SK-N-SH (cell line): ENCODE measurements at regions not wholly inside any gene's neighbourhood (a gene's known extent, or its start where the extent isn't known, plus 50 kb on each side); places are given as distances from the start of the nearest gene placed in this dataset.

ENCODE experiments used
- CTCF ChIA-PET: fragments of 300-600, 350-600 bp; formaldehyde crosslinking; extraction: SDS; loops from one replicate; lab custom pipeline; 2021; lab: Yijun Ruan, JAX
- POLR2A ChIA-PET: fragments of 350-600 bp; sonication (Branson Sonifier 250); formaldehyde crosslinking; extraction: SDS; loops from one replicate; lab custom pipeline; 2020; ENCODE audit warnings: antibody characterized with exemption, inconsistent platforms; lab: Yijun Ruan, JAX
- DNase-seq: peaks from one replicate; pipeline ENCODE4 v3.0.0; 2012
- H2AFZ ChIP-seq: fragments of 200-600 bp; sonication (generic); 2 replicates; pipeline ENCODE4 v1.8.1; 2016; ENCODE audit warnings: antibody characterized with exemption, mild to moderate bottlenecking, low read depth
- H3F3A ChIP-seq: fragments of 200-600 bp; sonication (generic); replicated peaks from 2 replicates; pipeline ENCODE3; 2016; ENCODE audit warnings: antibody characterized with exemption, mild to moderate bottlenecking; ENCODE audit not compliant: insufficient read depth
- H3K27ac ChIP-seq, 2 experiments: fragments of 200-500 bp in 1 of 2; fragments of 200-600 bp in 1 of 2; sonication (Bioruptor generic) in 1 of 2; sonication (generic), shearing (Covaris generic) in 1 of 2; 2 replicates each; pipeline versions ENCODE4 v1.5.1 to v1.6.1; 2014 to 2016; ENCODE audit warnings: low read depth in 2 of 2, inconsistent platforms in 1 of 2, low read length in 1 of 2, mild to moderate bottlenecking in 1 of 2, mixed read lengths in 1 of 2
- H3K27me3 ChIP-seq: fragments of 200-600 bp; sonication (generic), shearing (Covaris generic); 2 replicates; pipeline ENCODE4 v1.6.1; 2016; ENCODE audit warnings: mixed run types; ENCODE audit not compliant: insufficient read depth
- H3K36me3 ChIP-seq, 2 experiments: fragments of 200-500 bp in 1 of 2; fragments of 200-600 bp in 1 of 2; sonication (Bioruptor generic) in 1 of 2; sonication (generic) in 1 of 2; replicated peaks in 1 of 2; 2 replicates each; pipeline versions ENCODE3 to v1.5.1; 2014 to 2016; ENCODE audit warnings: low read length in 1 of 2, mild to moderate bottlenecking in 1 of 2; ENCODE audit not compliant: insufficient read depth in 2 of 2, control insufficient read depth in 1 of 2
- H3K4me1 ChIP-seq, 2 experiments: fragments of 200-500 bp in 1 of 2; fragments of 200-600 bp in 1 of 2; sonication (Bioruptor generic) in 1 of 2; sonication (generic), shearing (Covaris generic) in 1 of 2; 2 replicates each; pipeline versions ENCODE4 v1.5.1 to v1.6.1; 2014 to 2016; ENCODE audit warnings: low read depth in 1 of 2, low read length in 1 of 2, mixed run types in 1 of 2; ENCODE audit not compliant: insufficient read depth in 2 of 2, control insufficient read depth in 1 of 2
- H3K4me2 ChIP-seq: fragments of 200-600 bp; sonication (generic), shearing (Covaris generic); 2 replicates; pipeline ENCODE4 v1.6.1; 2017; ENCODE audit warnings: mixed run types
- H3K4me3 ChIP-seq, 2 experiments: fragments of 200-500 bp in 1 of 2; fragments of 200-600 bp in 1 of 2; sonication (Bioruptor generic) in 1 of 2; sonication (generic), shearing (Covaris generic) in 1 of 2; 2 replicates each; pipeline versions ENCODE4 v1.5.1 to v1.8.1; 2014 to 2016; ENCODE audit warnings: low read depth in 2 of 2, inconsistent platforms in 1 of 2, low read length in 1 of 2, mild to moderate bottlenecking in 1 of 2, mixed read lengths in 1 of 2, moderate library complexity in 1 of 2
- H3K79me2 ChIP-seq: fragments of 200-600 bp; sonication (generic); 2 replicates; pipeline ENCODE4 v1.8.1; 2017; ENCODE audit warnings: mild to moderate bottlenecking; ENCODE audit not compliant: insufficient read depth
- H3K9ac ChIP-seq: fragments of 200-600 bp; sonication (generic); 2 replicates; pipeline ENCODE4 v1.6.1; 2017; ENCODE audit warnings: mixed run types
- H3K9me2 ChIP-seq: fragments of 200-600 bp; sonication (generic); 2 replicates; pipeline ENCODE4 v1.6.1; 2017; ENCODE audit warnings: mixed run types
- H3K9me3 ChIP-seq: fragments of 200-600 bp; sonication (generic); 2 replicates; pipeline ENCODE4 v1.6.1; 2017; ENCODE audit warnings: mixed run types, mild to moderate bottlenecking, moderate library complexity
- H4K20me1 ChIP-seq: fragments of 200-600 bp; sonication (generic); 2 replicates; pipeline ENCODE4 v1.6.1; 2017; ENCODE audit warnings: mild to moderate bottlenecking, mixed run types; ENCODE audit not compliant: insufficient read depth
- ELF1 ChIP-seq: IDR thresholded peaks from 2 replicates; pipeline ENCODE4 v1.4.0; 2012
- EZH2phosphoT487 ChIP-seq: fragments of 200-600 bp; sonication (generic); IDR thresholded peaks from 2 replicates; pipeline ENCODE4 v1.6.1; 2017; ENCODE audit warnings: low read depth, mixed run types, mild to moderate bottlenecking, antibody characterized with exemption, moderate library complexity, borderline replicate concordance
- FOSL2 ChIP-seq: IDR thresholded peaks from 2 replicates; pipeline ENCODE4 v1.4.0; 2012; ENCODE audit warnings: low read depth, mild to moderate bottlenecking, moderate library complexity, borderline replicate concordance
- FOXJ3 ChIP-seq: sonication (generic); formaldehyde crosslinking; IDR thresholded peaks from 2 replicates; pipeline ENCODE4 v1.5.1; 2020; ENCODE audit warnings: mild to moderate bottlenecking, missing genetic modification reagents
- FOXM1 ChIP-seq: IDR thresholded peaks from 2 replicates; pipeline ENCODE4 v1.4.0; 2012; ENCODE audit warnings: low read depth, mild to moderate bottlenecking
- GABPA ChIP-seq: IDR thresholded peaks from 2 replicates; pipeline ENCODE4 v1.4.0; 2012; ENCODE audit warnings: low read depth, mild to moderate bottlenecking
- JUND ChIP-seq: IDR thresholded peaks from 2 replicates; pipeline ENCODE4 v1.4.0; 2012
- MEF2A ChIP-seq: IDR thresholded peaks from 2 replicates; pipeline ENCODE4 v1.4.0; 2012; ENCODE audit warnings: low read depth, borderline replicate concordance
- NRF1 ChIP-seq: IDR thresholded peaks from 2 replicates; pipeline ENCODE4 v1.6.1; 2012; ENCODE audit warnings: low read depth, mild to moderate bottlenecking, low read length
- PBX3 ChIP-seq: IDR thresholded peaks from 2 replicates; pipeline ENCODE4; 2012
- RXRA ChIP-seq: IDR thresholded peaks from 2 replicates; pipeline ENCODE4 v1.4.0; 2012; ENCODE audit warnings: low read depth, mild to moderate bottlenecking, borderline replicate concordance
- SIN3A ChIP-seq: IDR thresholded peaks from 2 replicates; pipeline ENCODE4 v1.6.1; 2012; ENCODE audit warnings: low read depth, mild to moderate bottlenecking, low read length, moderate library complexity, borderline replicate concordance
- SMC3 ChIP-seq: IDR thresholded peaks from 2 replicates; pipeline ENCODE4 v1.6.1; 2012; ENCODE audit warnings: low read depth, low read length, improper control_type of control experiment
- TEAD4 ChIP-seq: IDR thresholded peaks from 2 replicates; pipeline ENCODE4 v1.4.0; 2012; ENCODE audit warnings: mild to moderate bottlenecking, borderline replicate concordance; ENCODE audit not compliant: insufficient read depth
- USF2 ChIP-seq: fragments of 150-350 bp; IDR thresholded peaks from 2 replicates; pipeline ENCODE4 v1.6.1; 2017; ENCODE audit warnings: antibody characterized with exemption, low read length, low read depth, borderline replicate concordance
- YY1 ChIP-seq: IDR thresholded peaks from 2 replicates; pipeline ENCODE4 v1.4.0; 2012; ENCODE audit warnings: low read depth, mild to moderate bottlenecking
- WGBS: methylation state at CpG from one replicate; pipeline ENCODE4 v1.1.6; 2017; ENCODE audit warnings: low lambda C conversion rate; 5-methylcytosine and 5-hydroxymethylcytosine counted together
- TF ChIP-seq, protein P1 (sequence below): fragments of 200-600 bp; sonication (generic); IDR thresholded peaks from 2 replicates; pipeline ENCODE4 v1.6.1; 2017; ENCODE audit warnings: antibody characterized with exemption, mild to moderate bottlenecking, moderate library complexity
- TF ChIP-seq, protein P2 (sequence below): IDR thresholded peaks from 2 replicates; pipeline ENCODE4 v1.4.0; 2012; ENCODE audit warnings: low read depth, borderline replicate concordance

DNA sequence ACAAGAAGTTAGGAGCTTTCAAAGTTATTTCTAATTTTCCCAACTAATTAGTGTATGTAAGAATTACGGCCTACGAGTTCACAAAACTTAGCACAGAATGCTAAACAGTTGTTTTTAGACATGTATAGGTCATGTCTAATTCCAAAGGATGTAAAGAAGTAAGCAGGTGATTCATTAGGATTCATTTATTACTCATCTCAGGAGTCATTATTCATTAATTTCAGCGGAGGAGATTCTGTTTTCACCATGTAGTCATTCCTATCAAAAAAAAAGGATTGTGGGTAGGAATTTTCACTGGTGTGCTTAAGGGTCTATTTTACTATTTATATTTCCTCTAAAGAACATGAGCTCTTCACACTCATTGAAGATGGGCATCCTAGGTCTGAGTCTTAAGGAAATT lies 532.2 kb downstream of the ACTL7B start:
- no peaks in the 10 kb centered on the region for H4K20me1 ChIP-seq
- no peaks in the 10 kb centered on the region for H3F3A ChIP-seq
- no peaks in the 10 kb centered on the region for H3K27me3 ChIP-seq
- WGBS: 14% methylated on average over 3 of the region's 3 CpGs
- no peaks in the 10 kb centered on the region for H3K9me3 ChIP-seq
- ChIA-PET POLR2A (no interaction called here), CTCF (no interaction called here)
- no peaks in the 10 kb centered on the region for H3K36me3 ChIP-seq
- no peak overlapping the region for H3K4me3 ChIP-seq
- DNase-seq: no peak
- TF ChIP-seq FOSL2 (0 out of 2 replicates have a peak, but pooled peaks have one; percentile 14), FOXJ3 (no peak)
- no peak overlapping the region for H2AFZ ChIP-seq
- H3K4me1 ChIP-seq: no peaks in the 10 kb centered on the region
- no peak overlapping the region for H3K4me2 ChIP-seq
- no peak overlapping the region for H3K27ac ChIP-seq
- no peaks in the 10 kb centered on the region for H3K79me2 ChIP-seq
- H3K9me2 ChIP-seq: no peaks in the 10 kb centered on the region
- H3K9ac ChIP-seq: no peak overlapping the region

- no peak for TF ChIP-seq YY1
- TF ChIP-seq SIN3A: no peak
- TF ChIP-seq PBX3: no peak
- TF ChIP-seq, protein P1, sequence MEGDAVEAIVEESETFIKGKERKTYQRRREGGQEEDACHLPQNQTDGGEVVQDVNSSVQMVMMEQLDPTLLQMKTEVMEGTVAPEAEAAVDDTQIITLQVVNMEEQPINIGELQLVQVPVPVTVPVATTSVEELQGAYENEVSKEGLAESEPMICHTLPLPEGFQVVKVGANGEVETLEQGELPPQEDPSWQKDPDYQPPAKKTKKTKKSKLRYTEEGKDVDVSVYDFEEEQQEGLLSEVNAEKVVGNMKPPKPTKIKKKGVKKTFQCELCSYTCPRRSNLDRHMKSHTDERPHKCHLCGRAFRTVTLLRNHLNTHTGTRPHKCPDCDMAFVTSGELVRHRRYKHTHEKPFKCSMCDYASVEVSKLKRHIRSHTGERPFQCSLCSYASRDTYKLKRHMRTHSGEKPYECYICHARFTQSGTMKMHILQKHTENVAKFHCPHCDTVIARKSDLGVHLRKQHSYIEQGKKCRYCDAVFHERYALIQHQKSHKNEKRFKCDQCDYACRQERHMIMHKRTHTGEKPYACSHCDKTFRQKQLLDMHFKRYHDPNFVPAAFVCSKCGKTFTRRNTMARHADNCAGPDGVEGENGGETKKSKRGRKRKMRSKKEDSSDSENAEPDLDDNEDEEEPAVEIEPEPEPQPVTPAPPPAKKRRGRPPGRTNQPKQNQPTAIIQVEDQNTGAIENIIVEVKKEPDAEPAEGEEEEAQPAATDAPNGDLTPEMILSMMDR: no peak
- no peak for TF ChIP-seq MEF2A
- TF ChIP-seq ELF1: no peak
- no peak for TF ChIP-seq FOXJ3
- TF ChIP-seq GABPA: no peak
- TF ChIP-seq SMC3: no peak
- no peak for TF ChIP-seq USF2
- TF ChIP-seq FOXM1: no peak
- TF ChIP-seq JUND: no peak
- no peak for TF ChIP-seq TEAD4
- TF ChIP-seq RXRA: no peak
- TF ChIP-seq, protein P2, sequence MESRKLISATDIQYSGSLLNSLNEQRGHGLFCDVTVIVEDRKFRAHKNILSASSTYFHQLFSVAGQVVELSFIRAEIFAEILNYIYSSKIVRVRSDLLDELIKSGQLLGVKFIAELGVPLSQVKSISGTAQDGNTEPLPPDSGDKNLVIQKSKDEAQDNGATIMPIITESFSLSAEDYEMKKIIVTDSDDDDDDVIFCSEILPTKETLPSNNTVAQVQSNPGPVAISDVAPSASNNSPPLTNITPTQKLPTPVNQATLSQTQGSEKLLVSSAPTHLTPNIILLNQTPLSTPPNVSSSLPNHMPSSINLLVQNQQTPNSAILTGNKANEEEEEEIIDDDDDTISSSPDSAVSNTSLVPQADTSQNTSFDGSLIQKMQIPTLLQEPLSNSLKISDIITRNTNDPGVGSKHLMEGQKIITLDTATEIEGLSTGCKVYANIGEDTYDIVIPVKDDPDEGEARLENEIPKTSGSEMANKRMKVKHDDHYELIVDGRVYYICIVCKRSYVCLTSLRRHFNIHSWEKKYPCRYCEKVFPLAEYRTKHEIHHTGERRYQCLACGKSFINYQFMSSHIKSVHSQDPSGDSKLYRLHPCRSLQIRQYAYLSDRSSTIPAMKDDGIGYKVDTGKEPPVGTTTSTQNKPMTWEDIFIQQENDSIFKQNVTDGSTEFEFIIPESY: no peak
- no peak for TF ChIP-seq EZH2phosphoT487
- TF ChIP-seq NRF1: no peak
- no peak overlapping the region for H3K4me2 ChIP-seq
- 5% methylated on average over 1 of the region's 1 CpG for WGBS
- H3K79me2 ChIP-seq: no peaks in the 10 kb centered on the region
- H3K9ac ChIP-seq: no peak overlapping the region
- H3K36me3 ChIP-seq: no peaks in the 10 kb centered on the region
- no peak overlapping the region for H2AFZ ChIP-seq
- no peaks in the 10 kb centered on the region for H3K4me1 ChIP-seq
- no peaks in the 10 kb centered on the region for H3K9me3 ChIP-seq
- H3K27ac ChIP-seq: no peak overlapping the region
- no peaks in the 10 kb centered on the region for H3K27me3 ChIP-seq
- no peak overlapping the region for H3K4me3 ChIP-seq
- H3F3A ChIP-seq: no peaks in the 10 kb centered on the region
- CTCF ChIA-PET: no interaction called here
- no peaks in the 10 kb centered on the region for H3K9me2 ChIP-seq
- H4K20me1 ChIP-seq: no peaks in the 10 kb centered on the region
- DNase-seq: no peak
- POLR2A ChIA-PET: no interaction called here
Observed at GRCh38 chr9:108322326-108323098, 533.3 kb downstream of the ACTL7B start.
